ENCODE measurements at regions not wholly inside any gene's neighbourhood (a gene's known extent, or its start where the extent isn't known, plus 50 kb on each side); places are given as distances from the start of the nearest gene placed in this dataset.

DNA sequence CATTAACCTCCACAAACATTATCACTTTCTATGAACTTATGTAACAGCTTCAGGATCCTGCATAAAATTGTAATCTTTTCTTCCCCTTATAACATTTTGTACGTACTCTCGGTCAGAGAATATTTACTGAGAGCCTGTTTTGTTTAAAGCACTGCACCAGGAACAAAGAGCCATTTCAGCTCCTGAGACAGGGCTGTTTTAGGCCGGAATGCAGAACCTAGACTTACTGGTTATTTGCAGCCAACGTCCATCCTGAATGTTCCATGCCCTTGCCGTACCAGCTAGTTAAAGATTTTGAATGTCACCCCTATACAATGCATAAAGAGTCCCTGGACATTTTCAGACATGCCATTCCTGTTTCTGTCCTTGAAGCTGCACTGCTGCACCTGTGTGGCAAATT, 248.8 kb downstream of the PCDH7 start:
- H3K9ac ChIP-seq (ENCODE audit: insufficient read length, low read depth) = no peak overlapping the region
- H3K4me3 ChIP-seq (ENCODE audit: insufficient read length, low read depth) = no peak overlapping the region
- DNase-seq (ENCODE audit: low read depth, low spot score) = no peak
- TF ChIP-seq ZNF274 (IDR thresholded peaks at IDR 0.05; ENCODE audit: low read depth, low read length) = no peak
- TF ChIP-seq YY1 (IDR thresholded peaks at IDR 0.05; ENCODE audit: insufficient read depth, insufficient read length) = no peak
- no peak for TF ChIP-seq SUZ12 (IDR thresholded peaks at IDR 0.05; ENCODE audit: extremely low read depth, insufficient read depth, insufficient read length)
- H3K9me3 ChIP-seq (ENCODE audit: insufficient read depth, low read length) = no peaks in the 10 kb centered on the region
- no peaks in the 10 kb centered on the region for H3K27me3 ChIP-seq (ENCODE audit: insufficient read depth, insufficient read length)
- H3K4me1 ChIP-seq (ENCODE audit: insufficient read depth, insufficient read length) = no peaks in the 10 kb centered on the region
- no peaks in the 10 kb centered on the region for H3K36me3 ChIP-seq (ENCODE audit: insufficient read depth, insufficient read length, low read length)

DNA sequence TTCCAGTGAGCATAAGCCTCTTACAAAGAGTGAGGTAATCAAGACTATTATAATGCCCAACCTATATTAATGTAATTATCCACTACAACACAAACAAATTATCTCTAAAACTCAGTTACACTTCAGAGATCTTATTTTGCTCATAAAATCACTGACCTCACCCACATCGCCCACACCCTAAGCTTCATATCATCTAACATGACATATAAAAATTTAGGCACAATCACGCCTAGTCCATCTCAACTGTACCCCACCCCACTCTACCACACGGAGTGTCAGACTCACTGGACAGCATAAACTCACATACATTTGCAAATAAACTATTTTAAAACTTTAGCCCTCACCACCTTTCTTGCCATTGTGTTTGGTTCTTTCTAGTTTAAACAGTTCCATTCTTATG, 252.4 kb downstream of the PCDH7 start:
- H3K9ac ChIP-seq (ENCODE audit: insufficient read length, low read depth) = no peak overlapping the region
- H3K9me3 ChIP-seq (ENCODE audit: insufficient read depth, low read length) = no peaks in the 10 kb centered on the region
- TF ChIP-seq SUZ12 (IDR thresholded peaks at IDR 0.05; ENCODE audit: extremely low read depth, insufficient read depth, insufficient read length) = no peak
- TF ChIP-seq ZNF274 (IDR thresholded peaks at IDR 0.05; ENCODE audit: low read depth, low read length) = no peak
- no peak for TF ChIP-seq YY1 (IDR thresholded peaks at IDR 0.05; ENCODE audit: insufficient read depth, insufficient read length)
- DNase-seq (ENCODE audit: low read depth, low spot score) = no peak
- no peaks in the 10 kb centered on the region for H3K4me1 ChIP-seq (ENCODE audit: insufficient read depth, insufficient read length)
- no peak overlapping the region for H3K4me3 ChIP-seq (ENCODE audit: insufficient read length, low read depth)
- no peaks in the 10 kb centered on the region for H3K36me3 ChIP-seq (ENCODE audit: insufficient read depth, insufficient read length, low read length)
- H3K27me3 ChIP-seq (ENCODE audit: insufficient read depth, insufficient read length) = no peaks in the 10 kb centered on the region

DNA sequence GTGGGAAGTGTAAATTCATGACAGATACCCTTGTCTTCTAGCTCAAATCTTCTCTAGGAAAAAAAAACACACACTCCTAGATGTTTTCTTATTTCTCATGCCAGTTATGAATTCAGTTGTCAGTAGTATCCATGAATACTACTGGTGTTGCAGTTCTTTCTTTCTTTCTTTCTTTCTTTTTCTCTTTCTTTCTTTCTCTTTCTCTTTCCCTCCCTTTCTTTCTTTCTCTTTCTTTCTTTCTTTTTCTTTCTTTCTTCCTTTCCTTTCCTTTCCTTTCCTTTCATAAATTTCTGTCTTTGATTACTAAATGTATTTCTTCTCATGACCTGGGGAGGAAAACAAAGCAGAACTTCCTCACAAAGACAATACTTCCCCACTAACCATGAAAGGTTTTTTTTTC, 253.8 kb downstream of the PCDH7 start:
- TF ChIP-seq SUZ12 (IDR thresholded peaks at IDR 0.05; ENCODE audit: extremely low read depth, insufficient read depth, insufficient read length) (no peak), ZNF274 (IDR thresholded peaks at IDR 0.05; ENCODE audit: low read depth, low read length) (no peak), YY1 (IDR thresholded peaks at IDR 0.05; ENCODE audit: insufficient read depth, insufficient read length) (no peak)
- Histone ChIP-seq H3K27me3 (ENCODE audit: insufficient read depth, insufficient read length) (no peaks in the 10 kb centered on the region), H3K4me3 (ENCODE audit: insufficient read length, low read depth) (no peak overlapping the region), H3K9ac (ENCODE audit: insufficient read length, low read depth) (no peak overlapping the region), H3K9me3 (ENCODE audit: insufficient read depth, low read length) (no peaks in the 10 kb centered on the region), H3K36me3 (ENCODE audit: insufficient read depth, insufficient read length, low read length) (no peaks in the 10 kb centered on the region), H3K4me1 (ENCODE audit: insufficient read depth, insufficient read length) (no peaks in the 10 kb centered on the region)
- no peak for DNase-seq (ENCODE audit: low read depth, low spot score)

DNA sequence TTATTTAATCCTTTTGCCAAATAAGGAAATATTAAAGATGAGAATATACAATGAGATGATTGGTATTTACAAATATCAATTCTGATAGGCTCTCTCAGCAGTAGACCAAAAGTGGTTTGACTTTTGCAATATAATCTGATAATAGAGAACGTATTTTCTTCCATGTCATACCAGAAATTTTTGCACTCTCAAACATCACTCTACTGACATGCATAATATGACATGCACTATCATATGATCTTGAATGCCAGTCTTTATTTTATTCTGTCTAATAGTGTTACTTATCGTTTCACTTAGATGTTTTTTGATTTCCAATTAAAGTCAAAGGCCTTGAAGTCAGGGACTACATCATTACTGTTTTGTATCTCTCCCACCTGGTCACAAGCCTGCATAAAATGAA, 259.2 kb downstream of the PCDH7 start:
- no peak overlapping the region for H3K4me3 ChIP-seq (ENCODE audit: insufficient read length, low read depth)
- H3K36me3 ChIP-seq (ENCODE audit: insufficient read depth, insufficient read length, low read length) = no peaks in the 10 kb centered on the region
- TF ChIP-seq YY1 (IDR thresholded peaks at IDR 0.05; ENCODE audit: insufficient read depth, insufficient read length) (no peak), SUZ12 (IDR thresholded peaks at IDR 0.05; ENCODE audit: extremely low read depth, insufficient read depth, insufficient read length) (no peak), ZNF274 (IDR thresholded peaks at IDR 0.05; ENCODE audit: low read depth, low read length) (no peak)
- no peaks in the 10 kb centered on the region for H3K27me3 ChIP-seq (ENCODE audit: insufficient read depth, insufficient read length)
- H3K9me3 ChIP-seq (ENCODE audit: insufficient read depth, low read length) = no peaks in the 10 kb centered on the region
- DNase-seq (ENCODE audit: low read depth, low spot score) = no peak
- no peak overlapping the region for H3K9ac ChIP-seq (ENCODE audit: insufficient read length, low read depth)
- H3K4me1 ChIP-seq (ENCODE audit: insufficient read depth, insufficient read length) = no peaks in the 10 kb centered on the region

DNA sequence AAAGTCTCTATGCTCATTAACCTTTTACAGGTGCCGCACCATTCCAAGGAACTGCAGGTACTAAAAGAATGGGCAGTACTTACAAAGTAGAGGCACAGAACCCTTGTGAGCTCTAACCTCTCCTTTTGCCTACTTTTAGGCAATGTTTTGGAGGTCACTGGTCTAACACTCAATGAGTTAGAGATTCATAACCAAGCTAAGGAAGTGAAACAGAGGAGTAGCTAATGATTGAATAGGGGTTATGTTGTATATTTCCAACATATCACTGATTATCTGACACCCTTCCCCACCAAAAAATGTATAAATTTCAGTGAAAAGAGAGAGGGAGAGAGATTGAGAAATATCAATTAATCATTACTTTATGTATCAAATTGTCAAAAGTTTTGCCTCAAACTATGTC, 269.3 kb downstream of the PCDH7 start:
- Histone ChIP-seq H3K4me3 (ENCODE audit: insufficient read length, low read depth) (no peak overlapping the region), H3K4me1 (ENCODE audit: insufficient read depth, insufficient read length) (no peaks in the 10 kb centered on the region), H3K27me3 (ENCODE audit: insufficient read depth, insufficient read length) (no peaks in the 10 kb centered on the region), H3K9me3 (ENCODE audit: insufficient read depth, low read length) (no peaks in the 10 kb centered on the region), H3K36me3 (ENCODE audit: insufficient read depth, insufficient read length, low read length) (no peaks in the 10 kb centered on the region), H3K9ac (ENCODE audit: insufficient read length, low read depth) (no peak overlapping the region)
- no peak for DNase-seq (ENCODE audit: low read depth, low spot score)
- TF ChIP-seq SUZ12 (IDR thresholded peaks at IDR 0.05; ENCODE audit: extremely low read depth, insufficient read depth, insufficient read length) (no peak), ZNF274 (IDR thresholded peaks at IDR 0.05; ENCODE audit: low read depth, low read length) (no peak), YY1 (IDR thresholded peaks at IDR 0.05; ENCODE audit: insufficient read depth, insufficient read length) (no peak)

DNA sequence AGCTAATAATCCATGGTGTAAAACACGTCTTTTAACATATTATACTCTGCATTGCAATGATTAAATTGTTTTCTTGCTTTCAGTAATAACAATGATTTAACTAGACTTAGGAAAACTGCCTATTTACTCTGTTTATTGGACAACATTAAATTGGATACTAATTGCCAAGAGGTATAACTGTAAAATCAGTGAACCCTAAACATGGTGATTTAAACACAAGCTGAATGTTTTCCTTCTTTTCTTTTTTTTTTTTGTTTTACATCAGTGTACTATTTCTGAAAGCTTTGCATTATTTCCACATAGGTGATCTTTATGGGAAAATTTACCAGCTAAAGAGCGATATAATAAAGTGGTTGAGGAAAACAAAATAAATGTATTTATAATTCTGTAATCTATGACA, 276.7 kb downstream of the PCDH7 start:
- no peaks in the 10 kb centered on the region for H3K36me3 ChIP-seq (ENCODE audit: insufficient read depth, insufficient read length, low read length)

DNA sequence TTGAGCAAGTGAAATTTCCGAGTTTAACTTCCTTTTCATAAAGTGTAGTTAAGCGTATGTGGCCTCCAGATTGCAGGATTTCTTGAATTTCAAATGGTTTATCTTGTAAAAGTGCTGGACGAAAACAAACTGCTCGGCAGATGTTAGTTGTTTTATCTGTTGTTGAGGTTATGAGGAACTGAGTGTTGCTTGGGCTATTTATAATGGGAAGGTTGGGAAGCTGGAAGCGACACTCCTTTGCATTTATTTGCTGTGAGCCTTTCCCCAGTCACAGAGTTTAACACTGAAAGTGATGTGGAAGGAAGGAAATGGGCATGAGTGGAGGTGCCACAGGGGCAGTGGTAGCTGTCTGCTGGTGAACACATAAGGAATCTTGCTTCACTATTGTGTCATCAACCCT, 284.9 kb downstream of the PCDH7 start:
- no peak for DNase-seq (ENCODE audit: low read depth, low spot score)
- H3K9ac ChIP-seq (ENCODE audit: insufficient read length, low read depth) = no peak overlapping the region
- no peaks in the 10 kb centered on the region for H3K27me3 ChIP-seq (ENCODE audit: insufficient read depth, insufficient read length)
- H3K4me3 ChIP-seq (ENCODE audit: insufficient read length, low read depth) = no peak overlapping the region
- H3K4me1 ChIP-seq (ENCODE audit: insufficient read depth, insufficient read length) = no peaks in the 10 kb centered on the region
- H3K9me3 ChIP-seq (ENCODE audit: insufficient read depth, low read length) = no peaks in the 10 kb centered on the region
- TF ChIP-seq SUZ12 (IDR thresholded peaks at IDR 0.05; ENCODE audit: extremely low read depth, insufficient read depth, insufficient read length) (no peak), YY1 (IDR thresholded peaks at IDR 0.05; ENCODE audit: insufficient read depth, insufficient read length) (no peak), ZNF274 (IDR thresholded peaks at IDR 0.05; ENCODE audit: low read depth, low read length) (no peak)
- no peaks in the 10 kb centered on the region for H3K36me3 ChIP-seq (ENCODE audit: insufficient read depth, insufficient read length, low read length)

More for the DNA sequence above, 276.7 kb downstream of the PCDH7 start:
- H3K9ac ChIP-seq (ENCODE audit: insufficient read length, low read depth) = no peak overlapping the region
- no peaks in the 10 kb centered on the region for H3K9me3 ChIP-seq (ENCODE audit: insufficient read depth, low read length)
- no peak for DNase-seq (ENCODE audit: low read depth, low spot score)
- H3K27me3 ChIP-seq (ENCODE audit: insufficient read depth, insufficient read length) = no peaks in the 10 kb centered on the region
- H3K4me3 ChIP-seq (ENCODE audit: insufficient read length, low read depth) = no peak overlapping the region
- TF ChIP-seq SUZ12 (IDR thresholded peaks at IDR 0.05; ENCODE audit: extremely low read depth, insufficient read depth, insufficient read length) (no peak), ZNF274 (IDR thresholded peaks at IDR 0.05; ENCODE audit: low read depth, low read length) (no peak), YY1 (IDR thresholded peaks at IDR 0.05; ENCODE audit: insufficient read depth, insufficient read length) (no peak)
- no peaks in the 10 kb centered on the region for H3K4me1 ChIP-seq (ENCODE audit: insufficient read depth, insufficient read length)

DNA sequence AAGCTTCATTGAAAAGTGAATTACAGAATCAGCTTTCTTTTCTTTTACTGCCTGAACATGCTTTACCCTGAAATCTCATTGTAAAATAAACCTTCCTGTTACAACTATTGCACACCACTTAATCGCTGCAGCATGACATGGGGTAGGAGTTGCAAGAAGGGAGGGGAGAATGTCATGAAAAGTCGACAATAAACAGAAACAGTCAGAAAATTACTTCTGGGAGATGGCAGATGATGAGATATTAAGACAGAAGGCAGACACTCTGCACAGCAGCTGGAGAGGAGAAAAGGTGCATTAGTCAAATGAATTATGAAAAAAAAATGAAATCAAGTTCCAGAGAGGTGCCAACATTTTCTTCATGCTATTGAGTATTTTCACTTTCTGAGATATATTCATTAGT, 287.7 kb downstream of the PCDH7 start:
- no peak for DNase-seq (ENCODE audit: low read depth, low spot score)
- H3K9ac ChIP-seq (ENCODE audit: insufficient read length, low read depth) = no peak overlapping the region
- no peaks in the 10 kb centered on the region for H3K27me3 ChIP-seq (ENCODE audit: insufficient read depth, insufficient read length)
- no peaks in the 10 kb centered on the region for H3K4me1 ChIP-seq (ENCODE audit: insufficient read depth, insufficient read length)
- H3K36me3 ChIP-seq (ENCODE audit: insufficient read depth, insufficient read length, low read length) = no peaks in the 10 kb centered on the region
- H3K9me3 ChIP-seq (ENCODE audit: insufficient read depth, low read length) = no peaks in the 10 kb centered on the region
- TF ChIP-seq YY1 (IDR thresholded peaks at IDR 0.05; ENCODE audit: insufficient read depth, insufficient read length) (no peak), SUZ12 (IDR thresholded peaks at IDR 0.05; ENCODE audit: extremely low read depth, insufficient read depth, insufficient read length) (no peak)
- H3K4me3 ChIP-seq (ENCODE audit: insufficient read length, low read depth) = no peak overlapping the region

All from NT2/D1 (cell line).